Loucy (cell line): ENCODE measurements at regions not wholly inside any gene's neighbourhood (a gene's known extent, or its start where the extent isn't known, plus 50 kb on each side); places are given as distances from the start of the nearest gene placed in this dataset.
A peak's percentile ranks its signal among the peaks of the same experiment; 100 is the strongest.

Experiments used
- H2AFZ ChIP-seq: fragments of 200-600 bp; sonication (generic); 2 replicates; pipeline ENCODE4 v1.6.0; 2016; ENCODE audit warnings: antibody characterized with exemption, mild to moderate bottlenecking, low read length, moderate library complexity
- H3F3A ChIP-seq: fragments of 200-600 bp; 2 replicates; pipeline ENCODE4 v1.6.0; 2016; ENCODE audit warnings: antibody characterized with exemption, low read depth, mild to moderate bottlenecking
- H3K27me3 ChIP-seq: fragments of 200-600 bp; sonication (generic); 2 replicates; pipeline ENCODE4 v1.6.1; 2014; ENCODE audit warnings: low read length, mild to moderate bottlenecking; ENCODE audit not compliant: insufficient read depth, poor library complexity, severe bottlenecking
- H3K36me3 ChIP-seq: fragments of 200-600 bp; sonication (generic); 2 replicates; pipeline ENCODE4 v1.6.1; 2016; ENCODE audit warnings: low read length; ENCODE audit not compliant: insufficient read depth
- H3K4me1 ChIP-seq: fragments of 200-600 bp; sonication (generic); 2 replicates; pipeline ENCODE4 v1.5.1; 2014; ENCODE audit warnings: low read length, mild to moderate bottlenecking; ENCODE audit not compliant: insufficient read depth, poor library complexity, severe bottlenecking
- H3K4me2 ChIP-seq: fragments of 200-600 bp; sonication (generic); 2 replicates; pipeline ENCODE4 v1.6.0; 2014; ENCODE audit warnings: antibody characterized with exemption, low read length, low read depth, mild to moderate bottlenecking; ENCODE audit not compliant: poor library complexity, severe bottlenecking
- H3K4me3 ChIP-seq: fragments of 200-600 bp; sonication (generic); 2 replicates; pipeline ENCODE4 v1.5.1; 2014; ENCODE audit warnings: low read length, mild to moderate bottlenecking, mixed read lengths; ENCODE audit not compliant: poor library complexity, severe bottlenecking
- H3K79me2 ChIP-seq: fragments of 200-600 bp; sonication (generic); 2 replicates; pipeline ENCODE4 v1.6.1; 2014; ENCODE audit warnings: low read length; ENCODE audit not compliant: insufficient read depth
- H3K9ac ChIP-seq: fragments of 200-600 bp; sonication (generic); 2 replicates; pipeline ENCODE4 v1.6.0; 2014; ENCODE audit warnings: mild to moderate bottlenecking, low read depth, low read length, moderate library complexity; ENCODE audit not compliant: poor library complexity, severe bottlenecking
- H3K9me2 ChIP-seq: fragments of 200-600 bp; sonication (generic); replicated peaks from 2 replicates; pipeline ENCODE4 v1.6.1; 2016; ENCODE audit warnings: low read depth, low read length, mixed read lengths
- H3K9me3 ChIP-seq: fragments of 200-600 bp; sonication (generic); 2 replicates; pipeline ENCODE4 v1.6.1; 2014; ENCODE audit warnings: mild to moderate bottlenecking, antibody characterized with exemption, low read length, low read depth; ENCODE audit not compliant: insufficient read depth
- H4K20me1 ChIP-seq: fragments of 200-600 bp; sonication (generic); 2 replicates; pipeline ENCODE4 v1.6.0; 2014; ENCODE audit warnings: antibody characterized with exemption, low read length, mild to moderate bottlenecking; ENCODE audit not compliant: insufficient read depth, poor library complexity, severe bottlenecking
- CTCF ChIP-seq: fragments of 200-600 bp; sonication (generic); conservative IDR thresholded peaks from 2 replicates; pipeline ENCODE4 v1.5.1; 2014; ENCODE audit warnings: mild to moderate bottlenecking, antibody characterized with exemption, low read length
- EZH2phosphoT487 ChIP-seq: fragments of 200-600 bp; IDR thresholded peaks from 2 replicates; pipeline ENCODE4 v1.6.1; 2018; ENCODE audit warnings: antibody characterized with exemption, mild to moderate bottlenecking, moderate library complexity, borderline replicate concordance

- Histone ChIP-seq H3K9me2 (no peaks in the 10 kb centered on the region), H3K9me3 (no peaks in the 10 kb centered on the region)
These were observed 171.7 kb upstream of the ZCCHC13 start for GRCh38 chrX:74132280-74132679.

GRCh38 chrX:74119016-74119910 lies 184.7 kb upstream of the ZCCHC13 start:
- H2AFZ ChIP-seq: no peak overlapping the region
- H3F3A ChIP-seq: no peaks in the 10 kb centered on the region
- no peaks in the 10 kb centered on the region for H3K9me3 ChIP-seq
- no peaks in the 10 kb centered on the region for H3K36me3 ChIP-seq
- H4K20me1 ChIP-seq: no peaks in the 10 kb centered on the region
- no peaks in the 10 kb centered on the region for H3K9me2 ChIP-seq
- no peaks in the 10 kb centered on the region for H3K27me3 ChIP-seq
- H3K79me2 ChIP-seq: no peaks in the 10 kb centered on the region
- H3K4me3 ChIP-seq: no peak overlapping the region
- TF ChIP-seq EZH2phosphoT487 (no peak), CTCF (no peak)
- peaks cover 7% of the 10 kb centered on the region for H3K4me1 ChIP-seq
- peak overlapping the region; percentile 20 for H3K4me2 ChIP-seq
- no peak overlapping the region for H3K9ac ChIP-seq

More at GRCh38 chrX:74132280-74132679, 171.7 kb upstream of the ZCCHC13 start:
- Histone ChIP-seq H3K36me3 (no peaks in the 10 kb centered on the region), H3F3A (no peaks in the 10 kb centered on the region), H3K4me3 (no peak overlapping the region), H3K4me2 (no peak overlapping the region), H2AFZ (no peak overlapping the region), H3K79me2 (no peaks in the 10 kb centered on the region), H3K4me1 (no peaks in the 10 kb centered on the region), H3K9ac (no peak overlapping the region), H4K20me1 (no peaks in the 10 kb centered on the region), H3K27me3 (no peaks in the 10 kb centered on the region)
- no peak for TF ChIP-seq EZH2phosphoT487
- no peak for TF ChIP-seq CTCF

GRCh38 chrX:74117962-74118902 lies 185.7 kb upstream of the ZCCHC13 start:
- Histone ChIP-seq H2AFZ (no peak overlapping the region), H3K27me3 (no peaks in the 10 kb centered on the region), H4K20me1 (no peaks in the 10 kb centered on the region), H3K9me3 (no peaks in the 10 kb centered on the region), H3K36me3 (no peaks in the 10 kb centered on the region), H3K9me2 (no peaks in the 10 kb centered on the region), H3K4me1 (peaks cover 7% of the 10 kb centered on the region), H3K9ac (no peak overlapping the region), H3F3A (no peaks in the 10 kb centered on the region), H3K4me2 (peak overlapping the region; percentile 20), H3K79me2 (no peaks in the 10 kb centered on the region), H3K4me3 (no peak overlapping the region)
- TF ChIP-seq CTCF: no peak
- no peak for TF ChIP-seq EZH2phosphoT487
